AG10803 (cell line): ENCODE measurements at regions not wholly inside any gene's neighbourhood (a gene's known extent, or its start where the extent isn't known, plus 50 kb on each side); places are given as distances from the start of the nearest gene placed in this dataset.

ENCODE experiments used
- DNase-seq: peaks from one replicate; pipeline ENCODE4 v3.0.0; 2010; ENCODE audit warnings: low read depth
- H3K4me3 ChIP-seq: 2 replicates; pipeline ENCODE4 v1.5.1; 2011; ENCODE audit warnings: mild to moderate bottlenecking, low read length, control low read depth
- TF ChIP-seq, protein P1 (sequence below): conservative IDR thresholded peaks from 2 replicates; pipeline ENCODE4 v1.5.1; 2011; ENCODE audit warnings: mild to moderate bottlenecking, low read length, control low read depth, inconsistent platforms

DNA sequence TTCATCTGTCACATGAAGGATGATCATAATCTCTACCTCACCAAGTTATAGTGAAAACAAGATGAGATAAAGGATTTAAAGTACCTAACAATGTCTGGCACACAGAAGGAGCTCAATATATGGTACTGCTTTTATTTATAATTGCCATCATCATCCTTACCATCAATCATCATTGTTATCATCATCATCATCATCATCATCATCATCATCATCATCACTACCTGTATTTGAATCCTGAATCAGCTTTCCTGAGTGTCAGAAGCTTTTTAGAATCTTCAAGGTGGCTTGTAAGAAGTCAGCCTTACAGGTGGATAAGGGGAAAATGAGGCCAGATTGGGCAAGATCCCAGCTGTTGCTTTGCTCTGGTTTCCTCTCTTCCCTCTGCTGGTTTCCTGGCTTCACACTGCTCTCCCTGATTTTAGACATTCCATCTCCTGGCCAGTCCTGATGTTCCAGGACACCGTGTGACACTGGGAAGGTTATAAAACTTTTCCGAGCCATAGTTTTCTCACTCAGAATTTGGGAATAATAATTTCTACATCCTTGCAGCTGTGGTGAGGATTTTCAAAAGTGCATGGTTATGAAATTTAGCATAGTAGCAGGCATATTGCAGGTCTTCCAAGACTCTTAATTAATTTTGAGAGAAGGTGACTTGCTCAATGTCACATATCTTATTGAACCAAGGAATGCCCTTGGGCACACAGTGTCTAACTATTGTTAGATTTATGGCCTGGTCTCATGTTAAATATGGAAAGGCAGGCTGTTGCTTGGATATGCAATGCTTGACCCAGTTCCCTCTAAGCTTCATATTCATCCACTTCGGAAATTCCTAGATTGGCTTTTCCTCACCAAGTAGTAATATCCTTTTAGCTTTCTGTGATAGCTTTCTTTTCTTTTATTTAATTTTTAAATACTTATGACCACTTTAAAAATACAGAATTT is 160.7 kb downstream of the TMEM38B start:
- TF ChIP-seq, protein P1, sequence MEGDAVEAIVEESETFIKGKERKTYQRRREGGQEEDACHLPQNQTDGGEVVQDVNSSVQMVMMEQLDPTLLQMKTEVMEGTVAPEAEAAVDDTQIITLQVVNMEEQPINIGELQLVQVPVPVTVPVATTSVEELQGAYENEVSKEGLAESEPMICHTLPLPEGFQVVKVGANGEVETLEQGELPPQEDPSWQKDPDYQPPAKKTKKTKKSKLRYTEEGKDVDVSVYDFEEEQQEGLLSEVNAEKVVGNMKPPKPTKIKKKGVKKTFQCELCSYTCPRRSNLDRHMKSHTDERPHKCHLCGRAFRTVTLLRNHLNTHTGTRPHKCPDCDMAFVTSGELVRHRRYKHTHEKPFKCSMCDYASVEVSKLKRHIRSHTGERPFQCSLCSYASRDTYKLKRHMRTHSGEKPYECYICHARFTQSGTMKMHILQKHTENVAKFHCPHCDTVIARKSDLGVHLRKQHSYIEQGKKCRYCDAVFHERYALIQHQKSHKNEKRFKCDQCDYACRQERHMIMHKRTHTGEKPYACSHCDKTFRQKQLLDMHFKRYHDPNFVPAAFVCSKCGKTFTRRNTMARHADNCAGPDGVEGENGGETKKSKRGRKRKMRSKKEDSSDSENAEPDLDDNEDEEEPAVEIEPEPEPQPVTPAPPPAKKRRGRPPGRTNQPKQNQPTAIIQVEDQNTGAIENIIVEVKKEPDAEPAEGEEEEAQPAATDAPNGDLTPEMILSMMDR, result no peak
- no peak overlapping the region for H3K4me3 ChIP-seq
- no peak for DNase-seq

GRCh38 chr9:105855987-105856386 is 161.6 kb downstream of the TMEM38B start:
- DNase-seq, result no peak
- TF ChIP-seq, protein P1, result no peak
- H3K4me3 ChIP-seq, result no peak overlapping the region

- DNase-seq, result no peak
- TF ChIP-seq, protein P1, result no peak
- no peak overlapping the region for H3K4me3 ChIP-seq
Observed at GRCh38 chr9:105858006-105858690, 163.8 kb downstream of the TMEM38B start.

DNA sequence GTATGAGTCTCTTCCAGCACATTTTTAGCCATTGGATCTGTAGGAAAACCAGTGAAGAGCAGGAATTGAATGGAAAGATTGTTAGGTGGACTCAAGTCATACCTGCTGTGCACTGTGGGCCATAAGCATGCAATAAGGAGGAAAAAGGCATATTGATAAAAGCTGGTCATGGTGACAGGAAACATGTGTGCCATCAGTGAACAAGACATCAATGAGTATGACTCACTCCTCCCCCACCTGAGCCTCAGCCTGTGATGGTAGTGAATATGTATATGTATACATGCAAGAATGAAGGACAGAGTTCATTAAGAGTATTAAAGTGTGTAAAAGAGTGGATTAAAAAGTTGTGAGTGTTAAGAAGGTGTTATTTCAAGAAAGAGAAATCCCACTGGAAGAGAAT is 164.5 kb downstream of the TMEM38B start:
- DNase-seq, result no peak
- TF ChIP-seq, protein P1, result no peak

GRCh38 chr9:105859428-105860091 is 165.2 kb downstream of the TMEM38B start:
- DNase-seq, result no peak
- H3K4me3 ChIP-seq, result no peak overlapping the region
- TF ChIP-seq, protein P1, result no peak

More for the DNA sequence above, 164.5 kb downstream of the TMEM38B start:
- no peak overlapping the region for H3K4me3 ChIP-seq

DNA sequence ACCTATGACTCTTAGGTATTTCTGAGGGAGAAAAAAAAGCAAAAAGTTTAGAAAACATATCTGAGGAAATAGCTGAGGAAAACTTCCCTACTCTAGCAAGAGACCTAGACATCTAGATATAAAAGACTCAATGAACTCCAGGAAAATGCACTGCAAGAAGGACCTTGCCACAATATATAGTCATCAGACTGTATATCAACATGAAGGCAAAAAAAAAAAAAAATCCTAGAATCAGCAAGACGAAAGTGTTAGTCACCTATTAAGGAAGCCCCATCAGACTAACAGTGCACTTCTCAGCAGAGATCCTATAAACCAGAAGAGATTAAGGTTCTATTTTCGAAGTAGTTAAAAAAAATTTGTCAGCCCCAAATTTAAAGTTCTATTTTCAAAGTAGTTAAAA is 166.2 kb downstream of the TMEM38B start:
- TF ChIP-seq, protein P1, result no peak
- H3K4me3 ChIP-seq, result no peak overlapping the region
- DNase-seq, result no peak
